Peyer's patch (tissue), 4 donors: ENCODE measurements at regions not wholly inside any gene's neighbourhood (a gene's known extent, or its start where the extent isn't known, plus 50 kb on each side); places are given as distances from the start of the nearest gene placed in this dataset.

ENCODE experiments used
- CTCF ChIP-seq, 6 experiments: fragments of 450-650 bp in 4 of 6; fragments of 200-600 bp in 2 of 6; sonication (generic) in 1 of 6; IDR thresholded peaks; one replicate each; pipeline ENCODE4 v1.5.1; 2017 to 2019; ENCODE audit warnings: antibody characterized with exemption in 6 of 6, mild to moderate bottlenecking in 3 of 6, moderate library complexity in 1 of 6
- POLR2A ChIP-seq, 2 donors: fragments of 450-650 bp; IDR thresholded peaks; one replicate each; pipeline ENCODE4 v1.5.1; 2017; ENCODE audit warnings: antibody characterized with exemption in 2 of 2, mild to moderate bottlenecking in 2 of 2, moderate library complexity in 2 of 2

- TF ChIP-seq CTCF (IDR thresholded peaks at IDR 0.05) (no peak), POLR2A (IDR thresholded peaks at IDR 0.05) (no peak)
These were observed 455.6 kb upstream of the GRAMD2B start for GRCh38 chr5:125967576-125967975.
